ENCODE measurements at regions not wholly inside any gene's neighbourhood (a gene's known extent, or its start where the extent isn't known, plus 50 kb on each side); places are given as distances from the start of the nearest gene placed in this dataset.

GRCh38 chr9:16213781-16214515 lies 656.5 kb downstream of the BNC2 start:
- no peak overlapping the region for H3K9ac ChIP-seq (ENCODE audit: extremely low read depth, low read length, poor library complexity, severe bottlenecking)
- no peaks in the 10 kb centered on the region for H3K36me3 ChIP-seq (ENCODE audit: control insufficient read depth, insufficient read depth, low read length)
- H3K36me3 Mint-ChIP-seq (ENCODE audit: low read depth) = no peaks in the 10 kb centered on the region
- H3K27me3 Mint-ChIP-seq (ENCODE audit: insufficient read depth) = no peaks in the 10 kb centered on the region
- WGBS, 2 experiments (ENCODE audit: insufficient coverage in 1 of 2, insufficient read length in 1 of 2) = 91 to 94% methylated on average over 6 of the region's 6 CpGs
- peaks cover 2% of the 10 kb centered on the region for H3K4me1 Mint-ChIP-seq
- H3K27me3 ChIP-seq (ENCODE audit: control insufficient read depth, insufficient read depth, low read length, poor library complexity, severe bottlenecking) = no peaks in the 10 kb centered on the region
- no peaks in the 10 kb centered on the region for H3K9me3 Mint-ChIP-seq
- no peak overlapping the region for H3K4me3 ChIP-seq (ENCODE audit: low read length)
- no peak overlapping the region for H3K4me3 Mint-ChIP-seq
- no peak for DNase-seq
- H3K4me1 ChIP-seq (ENCODE audit: control insufficient read depth, insufficient read depth, low read length) = no peaks in the 10 kb centered on the region
- H3K27ac Mint-ChIP-seq = no peak overlapping the region
- H3K9me3 ChIP-seq (ENCODE audit: control insufficient read depth, low read length) = no peaks in the 10 kb centered on the region
- TF ChIP-seq CTCF (conservative IDR thresholded peaks at IDR 0.05) = no peak
- H3K27ac ChIP-seq (ENCODE audit: low read depth, low read length) = no peak overlapping the region

- Mint-ChIP-seq H3K9me3 (no peaks in the 10 kb centered on the region), H3K36me3 (ENCODE audit: low read depth) (no peaks in the 10 kb centered on the region), H3K27ac (no peak overlapping the region), H3K27me3 (ENCODE audit: insufficient read depth) (no peaks in the 10 kb centered on the region), H3K4me3 (no peak overlapping the region), H3K4me1 (peaks cover 2% of the 10 kb centered on the region)
- 90 to 91% methylated on average over 14 to 16 of the region's 16 CpGs for WGBS, 2 experiments (ENCODE audit: insufficient coverage in 1 of 2, insufficient read length in 1 of 2)
- TF ChIP-seq CTCF (conservative IDR thresholded peaks at IDR 0.05) = no peak
- DNase-seq = no peak
- Histone ChIP-seq H3K4me3 (ENCODE audit: low read length) (no peak overlapping the region), H3K27ac (ENCODE audit: low read depth, low read length) (no peak overlapping the region), H3K27me3 (ENCODE audit: control insufficient read depth, insufficient read depth, low read length, poor library complexity, severe bottlenecking) (no peaks in the 10 kb centered on the region), H3K9me3 (ENCODE audit: control insufficient read depth, low read length) (no peaks in the 10 kb centered on the region), H3K9ac (ENCODE audit: extremely low read depth, low read length, poor library complexity, severe bottlenecking) (no peak overlapping the region), H3K4me1 (ENCODE audit: control insufficient read depth, insufficient read depth, low read length) (no peaks in the 10 kb centered on the region), H3K36me3 (ENCODE audit: control insufficient read depth, insufficient read depth, low read length) (no peaks in the 10 kb centered on the region)
Measured at GRCh38 chr9:16214677-16215352, 655.7 kb downstream of the BNC2 start.

GRCh38 chr9:16215353-16215680 lies 655.2 kb downstream of the BNC2 start:
- Mint-ChIP-seq H3K36me3 (ENCODE audit: low read depth) (no peaks in the 10 kb centered on the region), H3K4me1 (peaks cover 2% of the 10 kb centered on the region), H3K27me3 (ENCODE audit: insufficient read depth) (no peaks in the 10 kb centered on the region), H3K27ac (no peak overlapping the region), H3K4me3 (no peak overlapping the region), H3K9me3 (no peaks in the 10 kb centered on the region)
- WGBS, 2 experiments (ENCODE audit: insufficient coverage in 1 of 2, insufficient read length in 1 of 2) = 86 to 91% methylated on average over 6 of the region's 6 CpGs
- H3K4me1 ChIP-seq (ENCODE audit: control insufficient read depth, insufficient read depth, low read length) = no peaks in the 10 kb centered on the region
- no peaks in the 10 kb centered on the region for H3K27me3 ChIP-seq (ENCODE audit: control insufficient read depth, insufficient read depth, low read length, poor library complexity, severe bottlenecking)
- no peak for TF ChIP-seq CTCF (conservative IDR thresholded peaks at IDR 0.05)
- H3K27ac ChIP-seq (ENCODE audit: low read depth, low read length) = no peak overlapping the region
- H3K4me3 ChIP-seq (ENCODE audit: low read length) = no peak overlapping the region
- DNase-seq = no peak
- H3K9ac ChIP-seq (ENCODE audit: extremely low read depth, low read length, poor library complexity, severe bottlenecking) = no peak overlapping the region
- no peaks in the 10 kb centered on the region for H3K36me3 ChIP-seq (ENCODE audit: control insufficient read depth, insufficient read depth, low read length)
- no peaks in the 10 kb centered on the region for H3K9me3 ChIP-seq (ENCODE audit: control insufficient read depth, low read length)
